ENCODE measurements at regions not wholly inside any gene's neighbourhood (a gene's known extent, or its start where the extent isn't known, plus 50 kb on each side); places are given as distances from the start of the nearest gene placed in this dataset.

DNA sequence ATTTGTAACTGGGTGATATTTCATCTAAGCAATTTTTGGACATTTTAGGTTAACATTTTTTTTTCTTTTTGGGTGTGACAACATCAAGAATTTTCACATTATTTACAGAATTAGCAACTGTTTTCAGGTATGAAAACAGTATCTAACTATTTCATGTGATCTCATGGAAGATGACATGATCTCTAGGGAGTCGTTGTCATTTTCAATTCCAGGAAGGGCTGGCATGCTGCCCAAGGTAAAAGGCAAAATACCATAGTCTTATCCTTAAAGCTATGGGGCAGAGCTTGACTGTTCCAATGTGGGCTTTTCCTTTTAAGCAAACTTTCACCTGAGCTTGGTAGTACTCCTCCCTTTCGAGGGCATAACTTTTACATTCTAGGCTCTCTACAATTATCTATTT is 443.7 kb downstream of the DSEL start:
- no peak for DNase-seq (ENCODE audit: insufficient read length, low spot score)
- no peak for FAIRE-seq

DNA sequence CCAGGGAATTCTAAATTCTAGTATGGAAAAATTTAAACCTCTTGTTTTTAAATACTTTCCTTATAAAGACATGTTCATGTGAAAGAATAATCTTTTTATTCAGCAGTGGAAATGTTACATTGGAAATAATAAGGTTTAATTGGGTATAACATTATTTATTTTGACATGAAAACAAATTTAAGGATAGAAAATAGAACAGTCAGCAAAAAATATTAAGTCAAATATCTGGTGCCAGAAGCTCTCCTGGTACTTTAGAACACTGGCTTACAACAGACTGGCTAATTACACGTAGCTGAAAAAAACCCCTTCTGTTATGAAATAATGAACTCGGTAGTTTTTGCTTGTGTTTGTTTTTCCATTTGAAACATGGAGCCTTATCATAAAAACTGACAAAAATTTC is 447.9 kb downstream of the DSEL start:
- DNase-seq (ENCODE audit: insufficient read length, low spot score) (no peak), FAIRE-seq (no peak)

DNA sequence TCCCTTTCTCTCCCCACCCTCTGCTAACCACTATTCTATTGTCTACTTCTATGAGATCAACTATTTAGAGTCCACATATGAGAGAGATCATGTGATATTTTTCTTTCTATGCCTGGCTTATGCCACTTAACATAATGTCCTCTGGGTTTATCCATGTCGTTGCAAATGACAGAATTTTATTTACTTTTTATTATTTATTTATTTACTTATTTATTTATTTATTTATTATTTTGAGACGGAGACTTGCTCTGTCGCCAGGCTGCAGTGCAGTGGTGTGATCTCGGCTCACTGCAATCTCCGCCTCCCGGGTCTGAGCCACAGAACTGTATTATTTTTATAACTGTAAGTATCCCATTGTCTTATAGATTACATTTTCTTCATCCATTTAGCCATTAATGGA is 443.4 kb upstream of the CDH19 start:
- FAIRE-seq (no peak), DNase-seq (ENCODE audit: insufficient read length, low spot score) (no peak)

DNA sequence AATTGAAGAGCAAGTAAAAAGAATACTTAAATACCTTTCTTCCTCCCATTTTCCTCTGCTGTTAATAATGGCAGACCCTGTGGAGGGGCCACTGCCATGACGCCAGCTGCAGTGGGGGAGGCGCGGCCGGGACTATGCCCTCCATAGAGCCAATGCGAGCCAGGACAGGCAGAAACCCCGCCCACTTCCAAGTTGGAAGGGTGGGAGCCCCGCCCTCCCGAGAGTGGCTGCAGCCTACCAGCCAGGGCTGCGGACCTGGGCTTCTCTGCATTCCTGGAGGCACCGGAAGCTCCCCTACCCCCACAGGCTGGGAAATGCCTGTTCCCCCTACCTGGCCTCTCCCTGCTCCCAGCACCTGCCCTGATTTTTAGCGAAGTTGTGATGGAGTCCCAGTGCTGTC is 439.4 kb upstream of the CDH19 start:
- DNase-seq (ENCODE audit: insufficient read length, low spot score) (no peak), FAIRE-seq (no peak)

DNA sequence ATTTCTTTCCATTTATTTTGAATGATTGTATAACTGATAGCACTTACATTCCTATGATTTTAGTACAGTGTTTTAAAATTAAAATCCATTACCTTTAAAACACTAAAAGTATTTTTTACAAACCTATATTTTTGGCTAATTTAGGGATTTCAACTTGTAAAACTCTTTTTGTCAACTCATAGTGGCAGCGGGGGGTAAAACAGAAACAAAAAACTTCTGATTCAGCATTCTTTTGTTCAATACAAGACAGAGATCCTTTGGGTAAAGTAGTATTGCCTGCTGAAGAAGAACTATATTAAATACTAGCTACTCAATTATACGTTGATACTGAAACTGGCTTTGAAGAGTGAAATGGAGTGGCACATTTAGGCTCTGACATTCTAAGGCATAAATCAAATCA is 437.4 kb upstream of the CDH19 start:
- DNase-seq (ENCODE audit: insufficient read length, low spot score) (no peak), FAIRE-seq (no peak)

DNA sequence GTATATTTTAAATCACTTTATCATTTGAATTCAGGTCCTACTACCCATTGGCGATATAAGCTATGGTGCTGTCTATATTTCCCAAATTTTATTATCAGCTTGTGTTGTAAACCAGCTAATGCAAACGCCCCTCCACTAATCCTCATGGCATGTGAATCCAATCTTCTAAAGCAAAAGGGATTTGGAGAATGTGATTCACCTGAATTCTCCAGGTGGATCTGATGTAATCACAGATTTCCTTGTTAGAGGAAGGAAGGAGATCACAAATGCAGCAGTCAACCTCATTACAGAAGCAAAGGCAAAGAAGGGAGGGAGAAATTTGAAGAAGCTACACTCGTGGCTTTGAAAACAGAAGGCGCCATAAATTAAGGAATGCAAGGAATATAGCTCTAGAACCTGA is 431.1 kb upstream of the CDH19 start:
- FAIRE-seq (no peak), DNase-seq (ENCODE audit: insufficient read length, low spot score) (no peak)

DNA sequence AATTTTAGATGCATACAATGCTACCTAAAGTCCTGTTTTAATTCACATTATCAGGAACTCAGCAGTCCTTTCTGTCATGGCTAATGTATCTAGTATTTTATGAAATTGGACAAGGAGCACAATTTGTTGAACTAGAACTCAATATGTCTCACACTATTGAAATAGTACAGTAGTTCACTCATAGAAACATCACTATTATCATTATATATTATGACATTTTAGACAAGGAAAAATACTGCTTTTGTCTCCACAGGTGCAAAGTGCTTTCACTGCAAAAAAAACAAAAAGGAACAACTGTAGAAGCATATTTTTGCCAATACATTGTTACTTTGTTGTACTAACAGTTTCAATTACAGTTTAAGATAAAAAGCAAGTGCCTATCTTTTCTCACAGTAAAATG is 419.2 kb upstream of the CDH19 start:
- no peak for FAIRE-seq
- no peak for DNase-seq (ENCODE audit: insufficient read length, low spot score)

DNA sequence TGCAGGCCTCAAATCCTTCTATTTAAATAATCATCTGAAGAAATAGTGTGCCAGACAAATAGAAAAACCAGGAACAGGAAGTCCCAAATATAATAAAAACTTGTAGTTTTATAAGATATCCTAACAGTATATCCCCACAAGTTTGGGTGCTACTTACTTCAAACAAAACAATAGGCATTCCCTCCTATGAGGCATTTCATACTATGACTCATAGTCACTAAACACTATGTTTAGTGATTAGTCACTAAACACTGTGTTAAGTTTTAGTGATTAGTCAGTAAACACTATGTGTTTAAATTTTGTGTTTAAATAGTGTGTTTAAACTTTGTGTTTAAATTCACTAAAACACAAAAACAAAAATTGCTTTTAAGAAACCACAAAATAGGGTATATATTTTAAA is 407.0 kb upstream of the CDH19 start:
- FAIRE-seq (no peak), DNase-seq (ENCODE audit: insufficient read length, low spot score) (no peak)

DNA sequence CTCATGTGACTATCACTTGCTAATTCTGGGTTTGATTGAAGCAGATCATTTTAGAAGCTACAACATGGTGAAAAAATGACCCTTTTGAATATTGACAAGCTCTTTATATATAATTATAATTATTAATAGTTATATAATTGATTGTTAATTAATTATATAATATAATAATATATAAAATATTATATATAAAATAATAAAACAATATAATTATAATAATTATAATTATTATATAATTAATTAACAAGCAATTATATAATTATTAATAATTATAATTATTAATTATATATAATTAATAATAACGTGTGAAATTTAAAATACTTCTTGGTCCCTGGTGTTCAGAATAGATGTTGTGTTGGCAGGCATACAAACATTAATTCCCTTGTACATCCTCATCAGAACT is 404.1 kb upstream of the CDH19 start:
- FAIRE-seq (no peak), DNase-seq (ENCODE audit: insufficient read length, low spot score) (no peak)

DNA sequence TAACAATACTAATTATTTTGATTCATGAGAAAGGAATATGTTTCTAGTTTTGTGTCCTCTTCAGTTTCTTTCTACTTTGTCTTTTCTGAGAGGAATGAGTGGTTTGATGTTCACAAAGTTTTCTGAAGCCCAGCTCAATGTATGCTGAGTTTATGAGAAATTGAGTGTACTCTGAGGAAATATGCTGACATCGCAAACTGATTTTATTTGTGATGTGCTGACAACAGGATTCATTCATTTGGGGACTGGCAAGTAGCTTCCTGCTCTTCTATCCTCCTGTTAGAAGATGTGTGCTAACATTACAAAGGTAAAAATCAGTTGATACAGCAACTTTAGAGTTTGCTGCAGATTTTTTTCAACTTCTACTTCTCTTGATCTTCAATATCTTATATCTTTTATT is 403.2 kb upstream of the CDH19 start:
- no peak for FAIRE-seq

DNA sequence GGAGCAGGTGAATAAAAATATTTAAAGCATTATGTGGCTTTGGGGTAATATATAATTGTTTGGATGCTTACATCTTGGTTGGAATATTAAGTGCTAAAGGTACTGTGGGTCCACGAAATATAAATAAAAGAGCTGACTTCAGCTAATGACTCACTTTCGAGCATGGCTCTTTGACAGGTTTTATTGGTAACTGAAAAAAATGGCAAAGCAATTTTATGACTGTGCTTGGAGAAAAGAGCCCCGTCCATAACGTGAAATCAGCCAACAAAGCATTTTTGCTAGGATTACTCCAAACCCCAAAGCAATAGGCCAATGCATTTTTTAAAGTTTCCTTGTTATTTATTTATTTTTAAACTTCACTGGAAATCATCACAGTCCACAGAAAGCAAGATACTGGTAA is 397.2 kb upstream of the CDH19 start:
- FAIRE-seq = no peak
- DNase-seq (ENCODE audit: insufficient read length, low spot score) = no peak

More for the DNA sequence above, 403.2 kb upstream of the CDH19 start:
- no peak for DNase-seq (ENCODE audit: insufficient read length, low spot score)

DNA sequence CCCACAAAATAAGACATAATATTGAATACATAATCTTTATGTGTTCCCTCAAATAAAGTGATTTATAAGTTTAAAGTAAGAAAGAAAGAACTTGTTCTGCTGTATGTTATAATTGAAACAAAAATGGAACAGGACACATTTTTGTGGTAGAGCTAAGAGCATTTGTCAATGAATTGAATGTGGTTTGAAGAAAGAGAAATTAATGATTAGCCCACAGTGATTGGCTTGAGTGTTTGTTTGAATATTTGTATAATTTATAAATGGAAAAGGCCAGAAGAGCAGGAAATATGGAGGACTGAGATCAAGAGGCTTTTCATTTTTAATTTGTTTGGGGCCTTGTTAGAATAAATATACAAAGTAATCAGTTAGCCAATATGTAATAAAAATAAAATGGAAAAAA is 395.1 kb upstream of the CDH19 start:
- FAIRE-seq = no peak
- no peak for DNase-seq (ENCODE audit: insufficient read length, low spot score)

DNA sequence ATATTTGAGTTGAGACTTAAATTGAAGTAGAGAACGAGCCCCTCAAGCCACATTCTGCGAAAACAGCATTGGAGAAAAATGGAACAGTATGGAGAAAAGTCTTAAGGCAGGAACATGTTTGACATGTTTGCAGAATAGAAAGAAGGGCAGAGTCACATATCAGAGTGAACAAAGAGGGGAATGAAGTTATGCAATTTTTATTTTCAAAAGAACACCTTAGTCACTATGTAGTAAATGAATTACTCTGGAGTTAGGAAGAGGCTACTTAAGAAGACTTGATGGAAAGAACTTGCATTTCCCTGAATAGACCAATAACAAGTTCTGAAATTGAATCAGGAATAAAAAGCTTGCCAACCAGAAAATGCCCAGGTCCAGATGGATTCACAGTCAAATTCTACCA is 391.4 kb upstream of the CDH19 start:
- DNase-seq (ENCODE audit: insufficient read length, low spot score) = no peak
- FAIRE-seq = no peak

DNA sequence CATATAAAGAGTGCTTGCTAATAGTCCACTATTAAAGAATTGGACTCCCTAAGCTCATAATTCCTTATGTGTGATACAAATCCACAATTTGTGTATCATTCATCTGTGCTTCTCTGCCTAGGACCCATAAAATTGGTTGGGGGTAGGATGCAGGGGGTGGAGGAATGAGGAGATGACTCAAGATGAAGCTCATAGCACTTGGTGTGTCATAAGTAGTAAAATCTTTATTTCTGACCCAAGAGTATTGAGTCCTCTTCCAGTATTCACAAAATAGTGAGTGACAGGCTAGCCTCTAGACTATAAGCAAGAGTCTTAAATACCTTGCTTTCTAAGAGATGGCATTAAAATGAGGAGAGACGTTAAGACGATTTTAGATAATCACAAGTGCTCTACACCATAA is 390.9 kb upstream of the CDH19 start:
- DNase-seq (ENCODE audit: insufficient read length, low spot score) (no peak), FAIRE-seq (no peak)

DNA sequence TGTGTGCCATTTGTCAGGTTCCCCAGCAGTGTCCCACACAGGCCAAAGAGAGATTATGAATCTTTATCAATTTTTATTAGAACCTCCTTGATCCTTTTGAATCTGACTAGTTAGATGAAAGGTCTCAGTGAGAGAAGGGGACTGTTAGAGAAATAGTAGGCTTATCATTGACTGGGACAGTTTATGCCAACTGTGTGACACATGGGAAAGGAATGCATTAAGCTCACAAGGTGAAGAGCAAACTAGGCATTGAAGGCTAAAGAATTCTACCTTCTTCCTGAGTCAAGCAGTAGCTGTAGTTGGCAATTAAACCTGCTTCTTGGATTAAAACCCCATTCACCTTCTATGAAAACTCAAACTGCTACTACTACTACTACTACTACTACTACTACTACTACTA is 389.6 kb upstream of the CDH19 start:
- FAIRE-seq = no peak
- no peak for DNase-seq (ENCODE audit: insufficient read length, low spot score)

DNA sequence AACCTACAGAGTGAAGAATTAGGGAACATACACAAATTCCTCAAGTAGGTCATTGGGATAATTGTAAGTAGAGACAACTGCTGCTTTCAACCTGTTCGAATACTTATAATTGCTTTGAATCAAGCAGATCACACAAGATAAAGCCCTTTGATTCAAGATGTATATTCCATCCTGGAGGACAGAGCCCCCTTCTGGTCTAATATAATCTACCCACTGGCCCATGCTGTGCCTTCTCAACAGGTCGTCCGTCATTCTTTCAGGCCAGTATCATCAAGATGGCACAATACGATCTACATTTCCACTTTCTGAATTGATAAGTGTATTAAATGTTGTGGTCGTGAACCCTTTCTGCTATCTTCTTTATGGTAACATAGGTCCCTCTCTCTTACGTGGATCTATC is 387.0 kb upstream of the CDH19 start:
- no peak for DNase-seq (ENCODE audit: insufficient read length, low spot score)
- no peak for FAIRE-seq

DNA sequence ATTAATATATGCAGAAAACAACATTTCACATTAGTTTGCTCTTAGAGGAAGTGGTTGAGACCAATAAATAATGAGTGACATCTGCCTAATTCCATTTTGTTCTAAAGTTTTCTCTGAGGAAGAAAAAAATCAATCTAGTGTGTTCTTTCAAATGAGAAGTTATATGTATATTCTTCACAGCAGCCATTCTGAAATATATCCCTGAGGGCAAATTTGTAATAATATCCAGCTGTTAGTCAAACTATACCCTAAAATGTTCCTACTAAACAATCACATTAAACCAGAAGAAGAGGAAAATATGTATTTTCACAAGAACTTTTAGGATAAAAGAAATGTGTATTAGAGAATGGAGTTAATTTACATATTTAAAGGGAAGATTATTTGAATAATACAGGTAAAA is 375.1 kb upstream of the CDH19 start:
- DNase-seq (ENCODE audit: insufficient read length, low spot score) = no peak
- FAIRE-seq = no peak

DNA sequence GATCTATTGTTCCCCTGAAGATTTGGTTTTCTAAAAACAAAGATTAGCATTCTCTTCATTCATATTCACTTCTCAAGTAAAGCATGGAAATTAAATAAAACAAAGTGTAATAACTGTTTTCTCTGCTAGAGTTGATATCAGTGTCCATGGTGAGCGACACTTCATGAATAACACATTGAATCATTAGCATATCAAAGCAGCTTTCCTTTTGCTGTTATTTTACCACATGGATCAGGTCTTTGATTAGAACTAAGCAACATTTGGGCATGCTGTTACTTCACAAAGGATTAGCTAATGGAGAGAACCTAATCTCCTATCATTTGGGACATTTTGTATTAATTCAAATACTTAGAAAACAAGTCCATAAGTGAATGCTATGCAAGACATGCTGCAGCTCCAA is 368.8 kb upstream of the CDH19 start:
- FAIRE-seq (no peak), DNase-seq (ENCODE audit: insufficient read length, low spot score) (no peak)

DNA sequence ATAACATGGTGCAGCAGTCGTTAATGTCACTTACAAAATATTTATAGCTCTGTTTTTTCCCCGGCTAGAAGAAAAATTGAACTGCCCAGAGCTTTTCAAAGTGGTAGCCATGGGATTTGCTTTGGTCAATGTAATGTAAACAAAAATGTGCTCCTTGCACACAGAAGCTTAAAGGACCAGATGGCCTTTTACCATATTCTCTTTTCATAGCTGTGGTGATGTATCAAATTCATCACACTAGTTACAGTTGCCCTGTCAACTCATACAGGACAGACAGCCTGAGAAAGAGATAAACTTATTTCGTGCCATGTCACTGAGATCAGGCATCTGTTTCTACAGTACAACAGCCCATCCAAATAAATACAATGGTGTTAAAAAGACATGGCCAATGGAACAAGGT is 368.1 kb upstream of the CDH19 start:
- no peak for FAIRE-seq

DNA sequence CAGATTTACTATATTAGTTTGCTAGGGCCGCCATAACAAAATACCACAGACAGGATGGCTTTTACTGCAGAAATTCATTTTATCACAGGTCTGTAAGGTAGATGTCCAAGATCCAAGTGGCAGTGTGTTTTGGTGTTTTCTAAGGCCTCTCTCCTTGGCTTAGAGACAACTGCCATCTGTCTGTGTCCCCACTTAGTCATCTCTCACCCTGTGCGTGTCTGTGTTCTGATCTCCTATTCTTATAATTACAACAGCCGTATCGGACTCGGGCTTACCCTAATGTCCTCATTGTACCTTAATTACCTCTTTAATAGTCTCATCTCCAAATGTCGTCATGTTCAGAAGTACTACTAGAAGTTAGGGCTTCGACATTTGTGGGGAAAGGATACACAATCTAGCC is 362.3 kb upstream of the CDH19 start:
- FAIRE-seq = no peak
- DNase-seq (ENCODE audit: insufficient read length, low spot score) = no peak

More for the DNA sequence above, 368.1 kb upstream of the CDH19 start:
- DNase-seq (ENCODE audit: insufficient read length, low spot score) = no peak

DNA sequence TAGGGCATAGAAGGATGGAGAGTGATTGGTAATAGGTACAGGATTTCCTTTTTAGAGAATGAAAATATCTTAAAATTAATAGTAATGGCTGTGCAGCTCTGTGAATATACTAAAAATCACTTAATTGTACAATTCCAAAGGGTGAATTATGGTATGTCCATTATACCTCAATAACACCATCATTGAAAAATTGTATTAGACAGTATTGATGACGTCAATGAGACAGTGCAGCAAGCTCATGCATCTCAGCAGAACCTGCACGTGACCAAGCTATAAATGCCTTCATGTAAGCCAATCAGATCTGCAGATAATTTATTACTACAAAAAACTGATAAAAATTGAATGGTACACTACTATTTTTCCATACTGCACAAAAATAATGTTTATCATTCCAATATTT is 354.4 kb upstream of the CDH19 start:
- DNase-seq (ENCODE audit: insufficient read length, low spot score) = no peak
- no peak for FAIRE-seq

DNA sequence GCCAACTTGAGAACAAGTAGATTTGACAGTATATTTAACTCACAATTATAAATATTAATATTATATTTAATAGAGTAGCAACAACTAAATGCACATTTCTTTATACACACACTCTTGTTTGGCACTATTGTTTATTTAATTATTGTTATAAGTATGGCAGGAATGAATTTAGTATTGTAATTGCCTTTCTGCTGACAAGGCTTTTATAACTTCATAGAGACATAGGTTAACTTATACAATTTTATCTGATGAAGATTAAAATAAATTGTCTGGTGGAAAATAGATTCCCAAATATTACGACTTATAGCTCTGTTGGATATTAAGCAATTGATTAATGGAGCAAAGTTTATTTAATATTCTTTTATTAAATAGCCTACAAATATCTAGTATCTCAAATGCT is 347.9 kb upstream of the CDH19 start:
- FAIRE-seq = no peak

DNA sequence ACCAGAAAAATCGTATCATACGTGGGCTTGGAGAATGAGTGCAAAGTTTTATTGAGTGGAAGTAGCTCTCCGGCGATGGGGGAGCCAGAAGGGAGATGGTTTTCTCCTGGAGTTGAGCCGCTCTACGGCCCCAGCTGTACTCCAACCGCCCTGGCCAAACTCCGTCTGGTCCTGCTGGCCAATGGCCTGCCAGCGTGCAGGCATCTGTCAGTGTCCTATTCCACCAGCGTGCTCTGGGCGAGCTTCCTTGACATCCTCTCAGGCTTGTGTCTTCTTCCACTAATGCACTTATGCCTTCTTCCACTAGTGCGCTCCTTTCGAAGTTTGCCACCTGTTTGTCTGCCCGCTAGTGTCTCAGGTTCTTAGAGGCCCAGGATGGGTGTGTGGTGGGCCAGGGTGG is 345.5 kb upstream of the CDH19 start:
- FAIRE-seq (no peak), DNase-seq (ENCODE audit: insufficient read length, low spot score) (no peak)

More for the DNA sequence above, 347.9 kb upstream of the CDH19 start:
- no peak for DNase-seq (ENCODE audit: insufficient read length, low spot score)

DNA sequence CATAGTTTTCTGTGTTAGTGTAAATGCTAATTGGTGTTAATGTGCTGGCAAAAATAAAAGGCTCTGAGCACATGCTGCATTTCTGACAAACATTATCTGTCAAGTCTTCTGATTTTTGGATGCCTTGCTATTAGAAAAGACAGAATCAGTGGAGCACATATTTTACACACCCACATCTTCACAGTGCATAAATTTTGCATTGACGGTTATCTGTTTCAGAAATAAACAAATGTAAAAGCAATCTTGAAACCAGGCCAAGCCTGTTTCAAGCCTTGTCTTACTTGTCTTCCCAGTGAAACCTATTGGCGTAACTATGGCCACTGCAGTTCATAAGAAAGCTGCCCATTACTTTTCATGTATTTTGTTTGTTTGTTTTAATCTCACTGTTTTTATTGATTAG is 333.7 kb upstream of the CDH19 start:
- DNase-seq (ENCODE audit: insufficient read length, low spot score) (no peak), FAIRE-seq (no peak)
